Panc1 (cell line): ENCODE measurements at regions not wholly inside any gene's neighbourhood (a gene's known extent, or its start where the extent isn't known, plus 50 kb on each side); places are given as distances from the start of the nearest gene placed in this dataset.

ENCODE experiments used
- CTCF ChIP-seq: fragments of 450-650 bp; IDR thresholded peaks from 2 replicates; pipeline ENCODE4 v1.5.1; 2017; ENCODE audit warnings: mild to moderate bottlenecking
- POLR2AphosphoS5 ChIP-seq: IDR thresholded peaks from 2 replicates; pipeline ENCODE4 v1.6.1; 2012; ENCODE audit warnings: mild to moderate bottlenecking, low read depth, low read length, moderate library complexity
- SIN3A ChIP-seq: IDR thresholded peaks from 2 replicates; pipeline ENCODE4 v1.6.1; 2012; ENCODE audit warnings: low read depth, mild to moderate bottlenecking, low read length, moderate library complexity, borderline replicate concordance; ENCODE audit not compliant: insufficient read depth

- TF ChIP-seq CTCF = no peak
- TF ChIP-seq SIN3A = no peak
- TF ChIP-seq POLR2AphosphoS5 = no peak
Observed at GRCh38 chr13:62847520-62847919, 1431.9 kb upstream of the PCDH20 start.
